GM20431 (cell line): ENCODE measurements at regions not wholly inside any gene's neighbourhood (a gene's known extent, or its start where the extent isn't known, plus 50 kb on each side); places are given as distances from the start of the nearest gene placed in this dataset.
"Not testable (repeated sequence)": the region's sequence is repeated elsewhere in the genome, so short reads cannot be mapped to it uniquely, and the experiment has no call there.

Experiments
- in situ Hi-C: fragments of 300-500 bp; cut with MseI, MboI; formaldehyde crosslinking; loops from one replicate; pipeline ENCODE4 v1.15.0; 2020; ENCODE audit warnings: low sequenced_read_pairs; ENCODE audit not compliant: unreplicated experiment

GRCh38 chr3:152891678-152892077, 56.7 kb downstream of the P2RY1 start:
- in situ Hi-C loops = no loop called here

GRCh38 chr3:152892446-152892845, 57.5 kb downstream of the P2RY1 start:
- in situ Hi-C loops = no loop called here

- in situ Hi-C loops = no loop called here
These were observed 58.7 kb downstream of the P2RY1 start for GRCh38 chr3:152893647-152894046.

GRCh38 chr3:152899306-152899705, 64.4 kb downstream of the P2RY1 start:
- in situ Hi-C loops = no loop called here

- in situ Hi-C loops = no loop called here
These were observed 67.3 kb downstream of the P2RY1 start for GRCh38 chr3:152902141-152902669.

- in situ Hi-C loops = no loop called here
These were observed 70.7 kb downstream of the P2RY1 start for GRCh38 chr3:152905631-152906030.

- in situ Hi-C loops = no loop called here
These were observed 74.4 kb downstream of the P2RY1 start for GRCh38 chr3:152909180-152909883.

DNA sequence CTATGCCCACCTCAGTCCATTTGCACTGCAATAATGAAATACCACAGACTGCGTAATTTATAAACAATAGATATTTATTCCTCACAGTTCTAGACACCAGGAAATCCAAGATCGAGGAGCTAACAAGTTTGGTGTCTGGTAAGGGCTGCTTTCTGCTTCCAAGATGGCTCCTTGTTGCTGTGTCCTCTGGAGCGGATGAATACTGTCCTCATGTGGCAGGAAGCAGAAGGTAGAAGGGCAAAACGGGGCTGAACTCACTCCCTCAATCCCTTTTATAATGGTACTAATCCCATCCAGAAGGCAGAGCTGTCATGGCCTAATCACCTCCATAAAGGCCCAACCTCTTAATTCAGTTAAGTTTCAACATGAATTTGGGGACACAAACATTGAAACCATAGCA, 75.3 kb downstream of the P2RY1 start:
- in situ Hi-C loops = no loop called here

DNA sequence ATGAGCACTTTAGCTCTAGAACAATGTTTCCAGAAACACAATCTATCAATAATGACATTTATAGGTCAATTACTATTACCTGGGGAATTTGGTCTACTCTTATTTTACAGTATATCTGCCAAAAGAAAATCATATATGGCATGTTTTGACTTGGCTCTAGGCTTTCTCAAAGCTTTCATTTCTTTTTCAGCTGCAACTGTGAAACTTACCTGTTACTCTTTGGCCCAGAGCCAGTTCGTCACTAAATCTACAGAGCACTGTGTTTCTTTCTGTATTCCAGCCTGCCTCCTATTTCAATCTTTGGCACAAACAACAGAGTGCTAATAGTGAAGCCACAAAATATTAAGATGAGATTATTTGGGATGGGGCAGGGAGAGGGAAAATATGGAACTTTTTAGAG, 76.0 kb downstream of the P2RY1 start:
- in situ Hi-C loops = no loop called here

GRCh38 chr3:152914743-152915142, 79.8 kb downstream of the P2RY1 start:
- in situ Hi-C loops = not testable (repeated sequence)

GRCh38 chr3:152915695-152916094, 80.8 kb downstream of the P2RY1 start:
- in situ Hi-C loops = no loop called here

- in situ Hi-C loops = no loop called here
These were observed 81.9 kb downstream of the P2RY1 start for GRCh38 chr3:152916753-152917279.

DNA sequence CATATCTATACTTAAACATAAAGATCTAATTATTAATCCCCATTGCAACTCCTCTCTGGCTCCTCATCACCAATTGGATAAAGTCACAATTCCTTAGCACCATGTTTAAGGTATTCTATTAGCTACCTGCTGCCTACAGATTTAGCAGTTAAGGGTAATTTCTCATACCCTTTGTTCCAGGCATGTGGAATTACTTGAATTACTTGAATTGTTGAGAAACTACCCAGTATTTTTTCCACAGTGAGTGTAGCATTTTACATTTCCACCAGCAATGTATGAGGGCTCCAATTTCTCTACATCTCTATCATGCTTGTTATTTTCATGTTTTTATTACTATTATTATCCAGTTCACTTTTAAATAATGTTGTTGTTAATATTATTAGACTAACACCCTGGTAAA, 86.4 kb downstream of the P2RY1 start:
- in situ Hi-C loops = no loop called here

DNA sequence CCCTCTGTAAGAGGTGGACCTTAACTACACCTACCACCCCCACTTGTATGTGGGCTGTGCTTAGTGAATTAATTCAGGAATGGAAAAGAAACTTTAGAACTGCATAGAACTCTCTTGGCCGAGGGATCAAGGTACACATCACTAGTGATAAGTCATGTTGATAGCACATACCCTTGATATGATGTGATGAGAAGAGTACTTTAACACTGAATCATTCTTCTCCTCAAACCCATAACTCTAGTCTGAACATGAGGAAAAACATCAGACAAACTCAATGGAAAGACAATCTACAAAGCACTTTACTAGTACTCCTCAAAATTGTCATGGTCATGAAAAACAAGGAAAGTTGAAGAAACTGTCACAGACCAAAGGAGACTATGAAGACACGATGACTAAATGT, 87.6 kb downstream of the P2RY1 start:
- in situ Hi-C loops = no loop called here

- in situ Hi-C loops = no loop called here
These were observed 92.2 kb downstream of the P2RY1 start for GRCh38 chr3:152927131-152927530.

GRCh38 chr3:152930516-152930915, 95.6 kb downstream of the P2RY1 start:
- in situ Hi-C loops = no loop called here

- in situ Hi-C loops = no loop called here
These were observed 102.3 kb downstream of the P2RY1 start for GRCh38 chr3:152937234-152937633.

DNA sequence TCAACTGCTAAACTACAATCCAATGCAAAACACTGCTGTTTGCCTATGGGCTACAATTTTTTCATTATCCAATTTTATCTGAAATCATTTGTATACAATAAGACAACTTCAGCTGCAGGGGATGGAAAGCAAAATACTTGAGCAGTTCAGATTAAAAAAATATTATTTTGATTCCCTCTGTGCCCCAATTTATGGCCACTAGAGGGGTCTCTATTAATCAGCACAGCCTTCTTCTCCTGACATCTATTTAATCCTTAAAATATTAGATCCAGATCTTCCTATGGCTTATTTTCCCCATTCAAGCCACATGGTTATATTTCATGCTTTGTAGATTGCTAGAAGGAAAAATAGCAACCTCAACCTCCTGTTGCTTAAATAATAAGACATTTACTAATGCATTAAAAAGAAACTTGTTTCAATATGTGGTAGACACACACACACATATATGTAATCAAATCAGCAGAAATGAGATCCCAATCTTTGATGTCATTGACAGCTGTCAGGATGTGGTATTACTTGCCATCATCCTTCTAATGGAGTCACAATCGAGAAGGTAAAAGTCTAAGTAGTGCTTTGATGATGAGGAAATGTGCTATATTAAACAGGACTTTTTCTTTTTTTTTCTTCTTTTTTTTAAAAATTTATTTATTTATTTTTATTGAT, 104.2 kb downstream of the P2RY1 start:
- in situ Hi-C loops = no loop called here

DNA sequence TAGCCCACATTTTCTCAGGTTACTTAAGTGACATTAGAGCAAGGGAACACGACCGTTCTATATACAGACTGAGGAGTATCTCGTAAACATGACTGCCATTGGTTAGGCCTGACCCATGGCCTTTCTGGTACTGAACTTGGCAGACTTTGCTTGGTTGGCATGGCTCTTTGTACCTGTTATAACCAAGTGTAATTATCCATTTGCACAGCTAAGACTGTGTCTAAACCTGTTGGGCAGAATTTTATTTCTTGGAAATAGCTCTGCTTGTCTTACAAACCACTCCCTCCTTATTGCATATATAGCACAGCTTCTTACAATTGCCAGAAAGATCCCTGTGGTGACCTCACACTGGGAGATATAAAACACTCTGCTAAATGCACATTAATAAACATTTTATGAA, 106.9 kb downstream of the P2RY1 start:
- in situ Hi-C loops = no loop called here

GRCh38 chr3:152942366-152942765, 107.4 kb downstream of the P2RY1 start:
- in situ Hi-C loops = no loop called here

DNA sequence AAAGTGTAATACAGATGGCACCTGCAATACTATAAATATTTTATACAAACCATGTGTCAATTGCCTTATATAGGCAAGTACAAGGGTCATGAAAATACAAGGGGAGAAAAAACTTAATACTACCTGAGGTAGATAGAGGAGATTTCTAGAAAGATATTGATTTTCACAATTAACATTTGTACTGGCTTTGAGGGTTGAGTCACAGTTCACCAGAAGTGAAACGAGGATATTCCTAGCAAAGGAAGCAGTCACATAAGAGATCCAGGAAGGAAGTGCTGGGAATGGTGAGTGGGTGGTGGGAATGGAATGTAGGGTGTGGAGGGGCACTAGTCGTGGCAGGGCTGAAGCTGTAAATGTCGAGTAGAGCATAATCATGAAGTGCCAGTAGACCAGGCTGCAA, 108.7 kb downstream of the P2RY1 start:
- in situ Hi-C loops = no loop called here
